ENCODE measurements at regions not wholly inside any gene's neighbourhood (a gene's known extent, or its start where the extent isn't known, plus 50 kb on each side); places are given as distances from the start of the nearest gene placed in this dataset.

- DNase-seq: no peak
These were observed 78.5 kb upstream of the STK17B start for GRCh38 chr2:196249860-196250259.

DNA sequence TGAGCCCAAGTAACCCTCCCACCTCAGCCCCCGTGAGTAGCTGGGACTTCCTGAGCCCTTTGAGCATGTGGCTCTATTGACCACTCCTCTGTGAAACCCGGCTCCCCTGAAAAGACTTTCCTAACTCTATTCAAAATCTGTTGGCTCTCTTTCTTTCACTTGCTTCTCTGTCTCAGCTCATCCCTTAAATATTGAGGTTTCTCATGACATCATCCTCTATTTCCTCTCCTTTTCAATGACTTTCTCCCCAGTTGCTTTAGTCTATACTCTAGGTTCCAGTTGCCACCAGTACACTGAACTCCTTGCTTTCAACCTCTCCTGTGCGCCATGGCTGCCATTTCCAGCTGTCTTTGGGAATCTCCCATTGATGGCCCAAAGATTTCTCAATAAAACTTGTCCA lies 79.8 kb upstream of the STK17B start:
- no peak for DNase-seq

DNA sequence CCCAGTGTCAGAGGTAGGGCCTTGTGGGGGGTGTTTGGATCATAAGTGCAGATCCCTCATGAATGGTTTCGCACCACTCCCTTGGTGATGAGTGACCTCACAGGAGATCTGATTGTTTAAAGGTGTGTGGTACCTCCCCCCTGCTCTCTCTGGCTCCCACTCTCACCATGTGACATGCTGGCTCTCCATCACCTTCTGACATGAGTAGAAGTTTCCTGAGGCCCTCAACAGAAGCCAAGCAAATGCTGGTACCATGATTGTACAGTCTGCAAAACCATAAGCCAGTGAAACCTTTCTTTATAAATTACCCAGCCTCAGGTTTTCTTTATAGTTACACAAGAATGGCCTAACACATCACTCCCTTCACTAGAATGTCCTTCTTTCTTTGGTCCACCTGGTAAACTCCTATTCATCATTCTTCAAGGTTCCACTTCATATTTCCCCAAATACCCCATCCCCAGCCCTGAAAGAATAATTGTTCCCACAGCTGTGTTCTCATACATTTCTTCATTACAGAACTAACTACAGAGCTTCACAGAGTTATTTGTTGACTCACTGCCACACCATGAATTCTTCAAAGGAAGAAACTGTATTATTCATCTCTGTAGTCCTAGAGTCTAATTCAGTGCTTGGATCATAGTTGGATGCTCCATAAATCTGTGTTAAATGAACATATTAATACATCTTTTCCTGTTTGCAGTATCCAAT lies 81.2 kb upstream of the STK17B start:
- DNase-seq: no peak

DNA sequence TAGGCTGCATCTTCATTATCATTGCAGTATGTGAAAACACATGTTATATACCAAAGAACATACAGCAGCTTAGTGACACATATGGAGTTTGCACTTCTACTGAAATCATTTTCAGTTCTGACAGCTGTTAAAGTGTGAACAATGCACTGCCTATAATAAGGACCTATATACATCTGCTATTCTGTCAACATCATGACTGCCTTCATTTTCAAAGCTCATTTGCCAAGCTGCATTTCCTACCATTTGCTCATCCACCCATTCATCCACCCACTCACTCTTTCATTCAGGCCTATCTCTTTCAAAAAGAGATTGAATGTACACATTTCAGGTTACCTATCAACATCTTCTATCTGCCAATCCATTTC lies 81.7 kb upstream of the STK17B start:
- DNase-seq: no peak

DNA sequence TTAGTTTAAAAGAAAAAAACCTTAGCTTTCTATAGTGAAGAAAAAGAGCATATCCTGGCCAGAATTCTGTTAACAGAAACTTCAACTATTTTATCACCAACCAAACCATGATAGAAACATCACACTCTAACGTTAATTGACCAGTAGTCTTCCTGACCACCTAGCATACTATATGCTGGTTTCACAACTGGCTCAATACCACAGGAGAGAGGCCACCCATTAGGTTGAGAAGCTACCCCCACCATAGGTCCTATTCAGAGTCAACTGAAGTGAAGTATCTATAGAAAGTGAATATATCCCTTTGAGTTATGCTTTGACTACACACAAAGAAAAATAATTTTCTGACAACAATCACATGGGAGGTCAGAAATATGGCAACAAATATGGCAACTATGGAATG lies 85.2 kb upstream of the STK17B start:
- no peak for DNase-seq

GRCh38 chr2:196257086-196257485 lies 85.7 kb upstream of the STK17B start:
- DNase-seq: no peak

GRCh38 chr2:196258407-196258806 lies 87.0 kb upstream of the STK17B start:
- no peak for DNase-seq

GRCh38 chr2:196259507-196260481 lies 88.4 kb upstream of the STK17B start:
- DNase-seq: no peak

- DNase-seq: no peak
These were observed 89.2 kb upstream of the STK17B start for GRCh38 chr2:196260546-196260945.

DNA sequence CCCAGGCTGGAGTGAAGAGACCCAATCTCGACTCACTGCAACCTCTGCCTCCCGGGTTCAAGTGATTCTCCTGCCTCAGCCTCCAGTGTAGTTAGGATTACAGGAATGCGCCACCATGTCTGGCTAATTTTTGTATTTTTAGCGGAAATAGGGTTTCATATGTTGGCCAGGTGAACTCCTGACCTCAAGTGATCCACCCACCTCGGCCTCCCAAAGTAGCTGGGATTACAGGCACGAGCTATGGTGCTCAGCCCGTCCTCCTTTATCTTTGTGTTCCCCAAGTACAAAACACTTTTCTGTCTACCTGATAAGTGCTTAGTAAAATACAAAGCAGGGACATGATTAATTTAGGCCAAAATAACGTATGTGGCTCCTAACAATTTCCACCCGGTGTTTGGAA lies 91.2 kb upstream of the STK17B start:
- DNase-seq: no peak

DNA sequence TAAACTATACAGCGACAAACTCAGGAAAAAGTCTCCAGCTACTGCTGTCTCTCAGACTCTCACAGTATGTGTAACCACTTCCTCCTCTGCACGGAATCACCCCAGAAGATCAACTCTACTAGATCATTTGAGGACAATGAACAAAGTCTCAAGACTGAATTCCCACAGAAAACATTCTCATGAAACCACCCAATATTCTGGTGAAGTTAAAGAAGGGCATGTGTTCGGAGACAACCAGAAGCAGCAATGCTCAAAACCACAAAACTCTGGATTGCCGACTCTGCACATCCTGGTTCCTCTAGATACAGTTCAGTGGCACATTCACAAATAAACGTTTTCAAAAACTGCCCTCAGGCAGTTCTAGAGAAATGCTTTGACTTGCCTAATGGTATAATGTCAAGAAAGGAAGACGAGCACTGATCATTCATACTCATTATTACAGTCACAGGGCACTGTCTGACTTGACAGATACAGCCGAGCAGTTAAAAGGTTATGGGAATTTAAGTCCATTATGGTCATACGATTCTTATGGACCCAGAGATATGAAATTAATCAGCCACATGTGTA lies 91.9 kb upstream of the STK17B start:
- DNase-seq: no peak

- DNase-seq: no peak
These were observed 95.0 kb upstream of the STK17B start for GRCh38 chr2:196266351-196266750.

- no peak for DNase-seq
These were observed 95.5 kb upstream of the STK17B start for GRCh38 chr2:196266855-196267254.

- DNase-seq: no peak
These were observed 96.6 kb upstream of the STK17B start for GRCh38 chr2:196268025-196268424.

DNA sequence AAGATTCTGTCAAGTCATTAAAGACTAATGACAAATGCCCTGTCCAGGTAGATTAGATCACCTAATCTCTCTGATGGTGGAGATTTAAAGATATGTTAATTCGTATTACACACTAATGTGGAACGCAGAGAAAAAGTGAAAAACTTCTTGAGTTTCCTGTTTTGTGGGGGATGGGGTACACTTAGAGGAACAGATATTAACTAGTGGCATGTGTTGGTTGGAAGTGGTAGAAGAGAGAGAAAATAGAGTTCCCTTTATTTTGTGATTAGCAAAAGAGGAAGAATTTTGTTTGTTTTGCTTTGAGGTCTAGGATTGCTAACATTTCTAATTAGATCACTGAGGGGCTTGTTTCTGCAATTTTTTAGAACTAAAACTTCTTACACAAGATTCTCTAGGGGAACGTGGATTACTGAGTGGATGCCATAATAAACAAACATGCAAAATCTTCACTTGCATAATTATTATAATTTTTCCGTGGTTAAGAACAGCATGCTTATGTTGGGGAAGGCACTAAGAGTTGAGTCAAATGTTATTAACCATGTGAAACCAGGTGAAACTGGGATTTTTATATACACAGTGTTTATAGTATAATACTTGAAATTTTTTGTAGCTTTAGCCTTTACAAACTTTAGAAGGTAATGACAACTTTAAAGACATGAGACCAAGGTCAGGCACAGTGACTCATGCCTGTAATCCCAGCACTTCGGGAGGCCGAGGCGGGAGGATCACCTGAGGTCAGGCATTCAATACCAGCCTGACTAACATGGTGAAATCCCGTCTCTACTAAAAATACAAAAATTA lies 97.4 kb upstream of the STK17B start:
- DNase-seq: no peak

GRCh38 chr2:196271795-196272194 lies 100.4 kb upstream of the STK17B start:
- no peak for DNase-seq

GRCh38 chr2:196274387-196274809 lies 103.0 kb upstream of the STK17B start:
- DNase-seq: no peak

DNA sequence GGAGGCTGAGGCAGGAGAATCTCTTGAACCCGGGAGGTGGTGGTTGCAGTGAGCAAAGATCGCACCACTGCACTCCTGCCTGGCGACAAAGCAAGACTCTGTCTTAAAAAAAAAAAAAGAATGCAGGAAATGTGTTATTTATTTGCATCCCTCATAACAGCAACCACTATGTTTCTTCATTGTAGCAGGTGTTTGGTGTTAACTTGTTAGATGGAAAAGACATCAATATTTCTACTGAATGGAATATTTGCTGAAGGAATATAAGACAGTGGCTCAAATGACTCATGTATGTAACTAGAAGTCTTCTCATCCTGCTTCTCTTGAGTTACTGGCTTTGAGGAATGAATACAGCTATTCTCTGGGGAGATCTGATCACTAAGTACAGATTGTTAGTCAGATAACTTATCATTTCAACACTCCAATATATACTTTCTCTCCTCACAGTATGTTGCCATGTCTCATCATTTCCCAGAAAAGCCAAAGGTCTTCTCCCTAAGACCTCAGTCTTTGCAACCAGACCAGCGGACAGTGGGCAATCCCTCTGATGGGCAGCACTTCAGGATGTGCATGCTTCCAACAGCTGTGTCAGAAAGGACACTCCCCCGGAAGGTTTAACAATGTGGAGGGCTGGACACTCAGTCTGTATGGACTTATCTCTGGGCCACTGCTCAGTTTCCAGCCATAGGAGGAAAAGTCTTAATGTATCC lies 104.4 kb upstream of the STK17B start:
- no peak for DNase-seq

- DNase-seq: no peak
These were observed 105.0 kb upstream of the STK17B start for GRCh38 chr2:196276421-196276820.

- no peak for DNase-seq
These were observed 105.6 kb upstream of the STK17B start for GRCh38 chr2:196277002-196277401.

DNA sequence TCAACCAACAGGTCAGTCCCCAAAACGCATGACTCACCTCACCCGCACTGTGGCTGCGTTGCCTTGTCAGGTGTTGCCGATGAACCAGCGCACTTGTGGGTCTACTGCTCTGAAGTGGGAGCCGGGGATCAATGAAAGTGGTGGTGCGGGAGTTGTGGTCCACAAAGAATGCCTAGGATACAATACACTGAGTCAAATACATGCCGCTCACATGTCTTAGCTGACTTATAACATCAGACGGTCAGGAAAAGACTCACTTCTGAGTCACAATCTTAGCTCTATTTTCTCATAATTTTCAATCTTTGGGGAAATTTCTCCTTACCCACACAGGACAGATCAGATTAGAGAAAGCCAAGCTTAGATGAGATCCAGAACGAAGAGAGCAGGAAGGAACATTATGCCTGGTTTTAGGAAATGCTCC lies 107.1 kb upstream of the STK17B start:
- DNase-seq: no peak

DNA sequence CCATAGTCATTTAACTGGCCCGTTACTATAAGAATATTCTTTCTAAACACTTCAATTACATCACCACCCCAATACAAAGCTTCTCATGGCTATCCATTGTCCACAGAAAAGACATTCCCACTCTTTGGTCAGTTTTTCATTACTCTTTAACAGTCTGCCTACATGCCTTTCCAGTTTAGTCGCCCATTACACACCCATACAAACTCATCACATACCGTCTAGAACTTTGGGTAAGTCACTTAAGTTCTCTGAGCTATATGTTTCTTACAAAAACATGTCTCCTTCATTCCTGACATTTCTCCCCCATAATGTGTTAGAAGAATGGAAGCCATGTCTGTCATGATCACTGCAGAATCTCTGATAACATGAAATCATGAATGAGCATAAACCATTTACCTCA lies 108.2 kb upstream of the STK17B start:
- no peak for DNase-seq

Measured in right forelimb (tissue), 1 donor.